Uterus (tissue), 3 donors: ENCODE measurements at regions not wholly inside any gene's neighbourhood (a gene's known extent, or its start where the extent isn't known, plus 50 kb on each side); places are given as distances from the start of the nearest gene placed in this dataset.

Experiments
- DNase-seq, 2 donors: peaks; one replicate each; pipeline ENCODE4 v3.0.0-alpha.2; 2019 to 2020
- H3K27ac ChIP-seq, 2 donors: fragments of 200-600 bp; sonication (generic); 1 replicate in 1 of 2; 2 replicates in 1 of 2; pipeline ENCODE4 v1.5.1; 2016 to 2018
- H3K27me3 ChIP-seq, 2 donors: fragments of 200-600 bp; sonication (generic); one replicate each; pipeline ENCODE4 v1.5.1; 2018 to 2019; ENCODE audit warnings: control low read depth in 1 of 2
- H3K36me3 ChIP-seq, 2 donors: fragments of 200-600 bp; sonication (generic); one replicate each; pipeline ENCODE4 v1.5.1; 2019; ENCODE audit warnings: control low read depth in 1 of 2
- H3K4me1 ChIP-seq, 2 donors: fragments of 200-600 bp; sonication (generic); one replicate each; pipeline ENCODE4 v1.5.1; 2018 to 2019; ENCODE audit warnings: control low read depth in 1 of 2
- H3K4me3 ChIP-seq, 2 donors: fragments of 200-600 bp; sonication (generic); 1 replicate in 1 of 2; 2 replicates in 1 of 2; pipeline ENCODE4 v1.5.1; 2018 to 2019; ENCODE audit warnings: mild to moderate bottlenecking in 1 of 2
- H3K9me3 ChIP-seq, 2 donors: fragments of 200-600 bp; sonication (generic); one replicate each; pipeline ENCODE4 v1.5.1; 2019; ENCODE audit warnings: control low read depth in 1 of 2
- POLR2A ChIP-seq, 2 donors: fragments of 450-650 bp; IDR thresholded peaks; one replicate each; pipeline ENCODE4 v1.6.1; 2016; ENCODE audit warnings: antibody characterized with exemption in 2 of 2, mild to moderate bottlenecking in 1 of 2, moderate library complexity in 1 of 2
- intact Hi-C: fragments of 100-400 bp; cut with DNase I; formaldehyde crosslinking; loops from one replicate; pipeline ENCODE4 v1.15.1; 2023; ENCODE audit warnings: low total_unique reads
- TF ChIP-seq, protein P1 (sequence below), 4 experiments: fragments of 200-600 bp in 2 of 4; fragments of 450-650 bp in 2 of 4; sonication (generic) in 2 of 4; IDR thresholded peaks; one replicate each; pipeline ENCODE4 v1.5.1; 2016 to 2019; ENCODE audit warnings: antibody characterized with exemption in 4 of 4, mild to moderate bottlenecking in 2 of 4, moderate library complexity in 1 of 4
- donor health status: DM: yes; HTN: yes; CAD: no.

DNA sequence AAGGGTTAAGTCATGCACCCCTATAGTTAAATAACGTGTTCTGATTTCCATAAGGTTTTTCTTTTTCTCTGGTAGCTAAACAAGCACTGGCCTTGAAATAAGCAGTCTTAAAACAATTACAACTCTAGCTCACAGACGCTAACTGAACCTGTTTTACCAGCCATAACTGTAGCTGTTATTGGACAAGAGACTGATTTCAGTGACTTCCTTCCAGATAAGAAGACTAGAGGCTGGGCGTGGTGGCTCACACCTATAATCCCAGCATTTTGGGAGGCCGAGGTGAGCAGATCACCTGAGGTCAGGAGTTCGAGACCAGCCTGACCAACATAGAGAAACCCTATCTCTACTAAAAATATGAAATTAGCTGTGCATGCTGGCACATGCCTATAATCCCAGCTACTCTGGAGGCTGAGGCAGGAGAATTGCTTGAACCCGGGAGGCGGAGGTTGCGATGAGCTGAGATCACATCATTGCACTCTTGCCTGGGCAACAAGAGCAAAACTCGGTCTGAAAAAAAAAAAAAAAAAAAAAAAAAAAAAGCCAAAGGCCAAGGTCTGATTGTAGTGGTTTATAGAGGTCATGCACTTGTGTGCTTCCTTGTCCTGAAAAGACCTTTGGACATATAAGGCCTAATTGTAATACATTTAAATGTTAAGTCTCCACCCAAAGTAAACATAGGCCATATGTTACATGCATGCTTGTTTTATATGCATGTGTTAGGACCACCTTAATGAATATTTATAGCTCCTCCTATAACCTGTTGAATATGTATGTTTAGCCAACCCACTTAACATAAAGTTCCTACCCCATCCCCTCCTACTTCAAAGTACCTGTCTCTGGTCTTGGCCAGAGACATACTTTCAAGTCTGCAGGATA lies 319.5 kb upstream of the CA10 start:
- H3K9me3 ChIP-seq: no peaks in the 10 kb centered on the region
- no peak for DNase-seq
- no peak for TF ChIP-seq POLR2A (IDR thresholded peaks at IDR 0.05)
- TF ChIP-seq, protein P1, sequence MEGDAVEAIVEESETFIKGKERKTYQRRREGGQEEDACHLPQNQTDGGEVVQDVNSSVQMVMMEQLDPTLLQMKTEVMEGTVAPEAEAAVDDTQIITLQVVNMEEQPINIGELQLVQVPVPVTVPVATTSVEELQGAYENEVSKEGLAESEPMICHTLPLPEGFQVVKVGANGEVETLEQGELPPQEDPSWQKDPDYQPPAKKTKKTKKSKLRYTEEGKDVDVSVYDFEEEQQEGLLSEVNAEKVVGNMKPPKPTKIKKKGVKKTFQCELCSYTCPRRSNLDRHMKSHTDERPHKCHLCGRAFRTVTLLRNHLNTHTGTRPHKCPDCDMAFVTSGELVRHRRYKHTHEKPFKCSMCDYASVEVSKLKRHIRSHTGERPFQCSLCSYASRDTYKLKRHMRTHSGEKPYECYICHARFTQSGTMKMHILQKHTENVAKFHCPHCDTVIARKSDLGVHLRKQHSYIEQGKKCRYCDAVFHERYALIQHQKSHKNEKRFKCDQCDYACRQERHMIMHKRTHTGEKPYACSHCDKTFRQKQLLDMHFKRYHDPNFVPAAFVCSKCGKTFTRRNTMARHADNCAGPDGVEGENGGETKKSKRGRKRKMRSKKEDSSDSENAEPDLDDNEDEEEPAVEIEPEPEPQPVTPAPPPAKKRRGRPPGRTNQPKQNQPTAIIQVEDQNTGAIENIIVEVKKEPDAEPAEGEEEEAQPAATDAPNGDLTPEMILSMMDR (IDR thresholded peaks at IDR 0.05): no peak
- no peak overlapping the region for H3K4me3 ChIP-seq
- no peaks in the 10 kb centered on the region for H3K4me1 ChIP-seq
- no peak overlapping the region for H3K27ac ChIP-seq
- H3K27me3 ChIP-seq: no peaks in the 10 kb centered on the region
- no peaks in the 10 kb centered on the region for H3K36me3 ChIP-seq
- intact Hi-C loops: no loop called here

DNA sequence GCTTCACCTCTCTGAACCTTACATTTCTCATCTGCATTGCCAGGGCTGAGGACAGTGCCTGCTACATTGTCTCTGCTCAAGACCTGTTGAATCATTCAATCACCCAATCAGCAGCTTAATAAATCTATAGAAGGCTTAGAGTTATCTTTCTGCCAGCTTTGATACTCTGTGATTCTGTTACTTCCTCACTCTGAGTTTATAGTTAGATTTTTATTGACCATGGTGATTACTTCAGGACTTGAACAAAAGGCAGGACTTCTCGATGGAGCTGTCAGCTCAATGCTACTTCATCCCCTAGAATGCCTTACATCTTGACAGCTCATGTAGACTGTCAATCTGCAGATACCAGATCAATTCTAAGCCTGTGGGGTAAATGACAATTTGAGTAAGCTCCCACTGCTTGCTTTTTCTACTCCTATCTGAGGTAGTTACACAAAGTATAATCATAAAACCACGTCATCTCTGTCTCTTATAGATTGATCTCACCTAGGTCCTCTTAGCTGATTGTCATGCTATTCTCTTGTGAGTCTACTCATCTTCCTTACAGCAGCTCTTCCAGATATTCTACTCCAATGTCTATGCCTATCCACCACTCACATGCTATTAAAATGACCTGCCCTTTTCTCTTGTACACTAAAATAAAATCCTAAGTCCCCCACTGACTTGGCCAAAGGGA lies 318.3 kb upstream of the CA10 start:
- no peaks in the 10 kb centered on the region for H3K27me3 ChIP-seq
- H3K27ac ChIP-seq: no peak overlapping the region
- no peak for DNase-seq
- TF ChIP-seq POLR2A (IDR thresholded peaks at IDR 0.05): no peak
- TF ChIP-seq, protein P1 (IDR thresholded peaks at IDR 0.05): no peak
- no peaks in the 10 kb centered on the region for H3K4me1 ChIP-seq
- H3K36me3 ChIP-seq: no peaks in the 10 kb centered on the region
- H3K9me3 ChIP-seq: no peaks in the 10 kb centered on the region
- no peak overlapping the region for H3K4me3 ChIP-seq
- intact Hi-C loops: no loop called here

DNA sequence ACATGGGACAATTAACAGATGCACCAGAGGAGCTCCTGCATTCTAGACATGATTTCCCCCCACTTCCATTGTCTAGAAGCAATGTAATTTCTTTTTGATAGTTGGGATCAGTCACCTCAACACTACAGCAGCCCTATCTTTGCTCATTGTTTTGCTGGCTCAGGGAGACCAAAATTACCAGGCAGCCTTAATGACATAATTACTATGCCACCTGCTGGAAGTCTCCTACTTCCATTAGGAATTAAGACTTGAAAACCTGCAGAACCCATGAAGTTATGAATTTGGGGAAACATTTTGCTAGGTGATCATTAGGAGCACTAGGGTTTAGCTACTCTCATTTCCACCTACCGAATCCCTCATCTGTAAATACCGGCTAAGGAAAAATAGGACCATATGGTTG lies 312.0 kb upstream of the CA10 start:
- no peak overlapping the region for H3K27ac ChIP-seq
- H3K4me3 ChIP-seq: no peak overlapping the region
- no peaks in the 10 kb centered on the region for H3K4me1 ChIP-seq
- no peak for TF ChIP-seq POLR2A (IDR thresholded peaks at IDR 0.05)
- TF ChIP-seq, protein P1 (IDR thresholded peaks at IDR 0.05): no peak
- no peaks in the 10 kb centered on the region for H3K27me3 ChIP-seq
- no peak for DNase-seq
- H3K9me3 ChIP-seq: no peaks in the 10 kb centered on the region
- intact Hi-C loops: no loop called here
- no peaks in the 10 kb centered on the region for H3K36me3 ChIP-seq

DNA sequence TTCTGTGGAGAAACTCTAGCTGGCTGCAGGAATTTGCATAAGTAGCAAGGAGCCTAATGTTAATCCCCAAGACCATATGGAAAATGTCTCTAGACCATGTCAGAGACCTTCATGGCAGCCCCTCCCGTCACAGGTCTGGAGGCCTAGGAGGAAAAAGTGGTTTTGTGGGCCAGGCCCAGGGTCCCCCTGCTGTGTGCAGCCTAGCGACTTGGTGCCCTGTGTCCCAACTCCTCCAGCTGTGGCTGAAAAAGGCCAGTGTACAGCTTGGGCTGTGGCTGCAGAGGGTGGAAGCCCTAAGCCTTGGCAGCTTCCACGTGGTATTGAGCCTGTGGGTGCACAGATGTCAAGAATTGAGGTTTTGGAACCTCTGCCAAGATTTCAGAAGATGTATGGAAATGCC lies 306.9 kb upstream of the CA10 start:
- DNase-seq: no peak
- no peak for TF ChIP-seq POLR2A (IDR thresholded peaks at IDR 0.05)
- TF ChIP-seq, protein P1 (IDR thresholded peaks at IDR 0.05): no peak
- Histone ChIP-seq H3K27ac (no peak overlapping the region), H3K27me3 (no peaks in the 10 kb centered on the region), H3K4me1 (no peaks in the 10 kb centered on the region), H3K36me3 (no peaks in the 10 kb centered on the region), H3K4me3 (no peak overlapping the region), H3K9me3 (no peaks in the 10 kb centered on the region)
- intact Hi-C loops: no loop called here

DNA sequence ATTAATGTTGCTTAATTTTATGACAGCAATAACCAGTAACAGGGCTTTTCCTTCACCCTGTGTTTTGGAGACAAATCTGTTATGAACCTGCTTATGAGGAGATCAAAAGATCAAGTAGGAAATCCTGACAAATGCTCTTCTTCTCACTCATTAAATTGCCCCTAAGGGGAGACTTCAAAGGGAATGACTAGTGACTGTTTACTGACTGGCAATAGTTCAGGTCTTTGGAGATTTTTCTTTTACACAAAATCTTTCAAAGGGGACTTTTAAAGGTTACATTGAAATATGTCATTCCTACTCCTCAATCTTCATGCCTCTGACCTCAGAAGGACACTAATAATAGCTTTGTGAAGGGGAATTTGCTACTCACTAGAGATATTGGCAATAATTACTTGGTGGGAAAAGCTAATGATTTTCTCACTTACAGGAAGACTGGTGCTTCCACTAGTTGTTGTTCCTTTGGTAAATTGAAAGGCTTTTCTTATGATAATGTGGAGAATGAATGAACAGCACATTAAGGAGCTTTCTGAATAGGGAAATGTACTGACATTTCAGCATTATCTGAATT lies 292.9 kb upstream of the CA10 start:
- TF ChIP-seq POLR2A (IDR thresholded peaks at IDR 0.05): no peak
- TF ChIP-seq, protein P1 (IDR thresholded peaks at IDR 0.05): no peak
- no peaks in the 10 kb centered on the region for H3K9me3 ChIP-seq
- H3K36me3 ChIP-seq: no peaks in the 10 kb centered on the region
- DNase-seq: no peak
- no peaks in the 10 kb centered on the region for H3K4me1 ChIP-seq
- no peak overlapping the region for H3K4me3 ChIP-seq
- H3K27me3 ChIP-seq: no peaks in the 10 kb centered on the region
- intact Hi-C loops: no loop called here
- no peak overlapping the region for H3K27ac ChIP-seq
